Type B pancreatic cell (in vitro differentiated cells): ENCODE measurements at regions not wholly inside any gene's neighbourhood (a gene's known extent, or its start where the extent isn't known, plus 50 kb on each side); places are given as distances from the start of the nearest gene placed in this dataset.

Experiments
- DNase-seq: peaks from one replicate; pipeline ENCODE4 v3.0.0; 2021; ENCODE audit warnings: mixed read lengths; ENCODE audit not compliant: unreplicated experiment; ENCODE audit errors: extremely low spot score
- H3K27ac Mint-ChIP-seq: 2 replicates; pipeline ENCODE4 v1.8.0; 2021; ENCODE audit warnings: mild to moderate bottlenecking, mixed read lengths
- H3K27me3 Mint-ChIP-seq: 2 replicates; pipeline ENCODE4 v1.8.0; 2021; ENCODE audit warnings: mixed read lengths
- H3K36me3 Mint-ChIP-seq: 2 replicates; pipeline ENCODE4 v1.8.0; 2021; ENCODE audit warnings: mixed read lengths
- H3K4me1 Mint-ChIP-seq: one replicate; pipeline ENCODE4 v1.8.0; 2021; ENCODE audit warnings: mixed read lengths; ENCODE audit not compliant: unreplicated experiment
- H3K4me3 Mint-ChIP-seq: 2 replicates; pipeline ENCODE4 v1.8.0; 2021; ENCODE audit warnings: mild to moderate bottlenecking, mixed read lengths
- H3K9me3 Mint-ChIP-seq: 2 replicates; pipeline ENCODE4 v1.8.0; 2021; ENCODE audit warnings: mixed read lengths
- TF ChIP-seq, protein P1 (sequence below): fragments of 200-600 bp; sonication (generic); conservative IDR thresholded peaks from 2 replicates; pipeline ENCODE4 v1.5.0; 2021; ENCODE audit warnings: antibody characterized with exemption, mild to moderate bottlenecking

- Mint-ChIP-seq H3K36me3 (no peaks in the 10 kb centered on the region), H3K27ac (no peak overlapping the region), H3K4me3 (no peak overlapping the region), H3K27me3 (no peaks in the 10 kb centered on the region), H3K9me3 (peaks cover 7% of the 10 kb centered on the region), H3K4me1 (peaks cover 4% of the 10 kb centered on the region)
- TF ChIP-seq, protein P1, sequence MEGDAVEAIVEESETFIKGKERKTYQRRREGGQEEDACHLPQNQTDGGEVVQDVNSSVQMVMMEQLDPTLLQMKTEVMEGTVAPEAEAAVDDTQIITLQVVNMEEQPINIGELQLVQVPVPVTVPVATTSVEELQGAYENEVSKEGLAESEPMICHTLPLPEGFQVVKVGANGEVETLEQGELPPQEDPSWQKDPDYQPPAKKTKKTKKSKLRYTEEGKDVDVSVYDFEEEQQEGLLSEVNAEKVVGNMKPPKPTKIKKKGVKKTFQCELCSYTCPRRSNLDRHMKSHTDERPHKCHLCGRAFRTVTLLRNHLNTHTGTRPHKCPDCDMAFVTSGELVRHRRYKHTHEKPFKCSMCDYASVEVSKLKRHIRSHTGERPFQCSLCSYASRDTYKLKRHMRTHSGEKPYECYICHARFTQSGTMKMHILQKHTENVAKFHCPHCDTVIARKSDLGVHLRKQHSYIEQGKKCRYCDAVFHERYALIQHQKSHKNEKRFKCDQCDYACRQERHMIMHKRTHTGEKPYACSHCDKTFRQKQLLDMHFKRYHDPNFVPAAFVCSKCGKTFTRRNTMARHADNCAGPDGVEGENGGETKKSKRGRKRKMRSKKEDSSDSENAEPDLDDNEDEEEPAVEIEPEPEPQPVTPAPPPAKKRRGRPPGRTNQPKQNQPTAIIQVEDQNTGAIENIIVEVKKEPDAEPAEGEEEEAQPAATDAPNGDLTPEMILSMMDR = no peak
- no peak for DNase-seq
Measured at GRCh38 chr2:122743021-122743675, 987.7 kb downstream of the TSN start.

DNA sequence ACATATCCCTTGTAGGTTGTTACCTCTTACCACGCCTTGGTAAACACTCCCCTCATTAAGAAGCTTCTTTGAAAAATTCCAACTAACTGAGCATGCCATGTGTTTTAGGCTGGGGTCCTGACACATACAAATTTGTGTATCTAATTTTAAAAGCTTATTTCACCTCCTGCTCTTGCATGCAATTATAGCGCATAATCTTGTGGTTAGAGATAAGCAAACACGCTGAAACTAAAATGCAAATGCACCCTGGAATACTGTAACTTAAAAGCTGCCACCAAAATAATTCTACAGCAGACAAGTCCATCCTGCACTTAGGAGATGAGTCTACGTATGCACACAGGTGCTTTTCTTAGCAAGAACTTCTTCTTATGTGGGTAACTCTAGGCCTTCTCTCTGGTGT lies 990.2 kb downstream of the TSN start:
- H3K27ac Mint-ChIP-seq = no peak overlapping the region
- H3K4me1 Mint-ChIP-seq = peaks cover 12% of the 10 kb centered on the region
- no peaks in the 10 kb centered on the region for H3K27me3 Mint-ChIP-seq
- H3K36me3 Mint-ChIP-seq = no peaks in the 10 kb centered on the region
- DNase-seq = no peak
- peaks cover 4% of the 10 kb centered on the region for H3K9me3 Mint-ChIP-seq
- TF ChIP-seq, protein P1 = no peak
- H3K4me3 Mint-ChIP-seq = no peak overlapping the region

DNA sequence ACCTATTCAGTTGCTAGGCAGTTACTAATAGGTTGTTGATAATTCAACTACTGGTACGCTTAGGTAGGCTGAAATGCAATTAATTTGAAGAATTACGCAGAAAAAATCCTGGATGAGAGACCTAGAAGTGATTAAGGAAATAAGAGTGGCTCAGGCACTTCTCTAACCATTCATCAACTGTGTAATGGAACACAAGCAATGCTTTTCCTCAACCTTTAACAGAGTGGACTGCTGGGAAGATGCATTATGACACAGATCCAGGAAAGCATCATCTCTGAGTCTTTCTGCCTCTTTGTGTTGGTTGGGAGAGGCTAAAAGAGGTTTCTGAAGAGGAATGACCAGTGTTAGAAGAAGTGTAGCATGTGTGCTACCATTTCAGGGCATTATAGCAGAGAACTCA lies 992.2 kb downstream of the TSN start:
- Mint-ChIP-seq H3K27ac (no peak overlapping the region), H3K9me3 (peaks cover 4% of the 10 kb centered on the region)
- TF ChIP-seq, protein P1 = no peak

DNA sequence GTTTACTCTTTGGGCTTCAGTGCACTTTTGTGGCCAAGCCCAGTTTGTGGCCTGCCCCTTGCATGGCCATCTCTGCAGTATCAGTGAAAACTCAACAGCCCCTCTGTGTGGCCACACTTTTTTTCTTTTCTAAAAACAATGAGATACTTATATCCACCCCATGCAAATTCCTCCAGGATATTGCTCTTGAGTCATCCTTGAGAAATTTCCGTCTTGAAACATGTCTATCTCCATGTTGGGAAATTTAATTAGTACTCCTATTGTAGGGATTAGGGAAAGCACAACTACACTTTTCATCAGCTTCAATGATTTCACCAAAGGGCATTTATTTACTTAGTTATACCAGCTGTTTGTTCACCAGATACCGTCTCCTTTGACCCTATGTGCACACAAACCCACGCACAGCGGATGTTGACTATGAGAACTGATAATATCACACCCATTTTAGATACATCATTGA lies 993.1 kb downstream of the TSN start:
- no peak overlapping the region for H3K4me3 Mint-ChIP-seq
- H3K27me3 Mint-ChIP-seq = no peaks in the 10 kb centered on the region
- H3K9me3 Mint-ChIP-seq = peaks cover 4% of the 10 kb centered on the region
- DNase-seq = no peak
- no peaks in the 10 kb centered on the region for H3K36me3 Mint-ChIP-seq
- no peak overlapping the region for H3K27ac Mint-ChIP-seq
- peaks cover 12% of the 10 kb centered on the region for H3K4me1 Mint-ChIP-seq
- TF ChIP-seq, protein P1 = no peak

More for the DNA sequence above, 992.2 kb downstream of the TSN start:
- Mint-ChIP-seq H3K4me3 (no peak overlapping the region), H3K36me3 (no peaks in the 10 kb centered on the region), H3K27me3 (no peaks in the 10 kb centered on the region), H3K4me1 (peaks cover 12% of the 10 kb centered on the region)
- DNase-seq = no peak

GRCh38 chr2:122749405-122749804 lies 994.0 kb downstream of the TSN start:
- H3K27me3 Mint-ChIP-seq = no peaks in the 10 kb centered on the region
- no peak overlapping the region for H3K27ac Mint-ChIP-seq
- H3K4me1 Mint-ChIP-seq = peaks cover 12% of the 10 kb centered on the region
- no peaks in the 10 kb centered on the region for H3K36me3 Mint-ChIP-seq
- peaks cover 4% of the 10 kb centered on the region for H3K9me3 Mint-ChIP-seq
- DNase-seq = no peak
- TF ChIP-seq, protein P1 = no peak
- H3K4me3 Mint-ChIP-seq = no peak overlapping the region
